ENCODE measurements at regions not wholly inside any gene's neighbourhood (a gene's known extent, or its start where the extent isn't known, plus 50 kb on each side); places are given as distances from the start of the nearest gene placed in this dataset.
"Not testable (repeated sequence)": the region's sequence is repeated elsewhere in the genome, so short reads cannot be mapped to it uniquely, and the experiment has no call there.

DNA sequence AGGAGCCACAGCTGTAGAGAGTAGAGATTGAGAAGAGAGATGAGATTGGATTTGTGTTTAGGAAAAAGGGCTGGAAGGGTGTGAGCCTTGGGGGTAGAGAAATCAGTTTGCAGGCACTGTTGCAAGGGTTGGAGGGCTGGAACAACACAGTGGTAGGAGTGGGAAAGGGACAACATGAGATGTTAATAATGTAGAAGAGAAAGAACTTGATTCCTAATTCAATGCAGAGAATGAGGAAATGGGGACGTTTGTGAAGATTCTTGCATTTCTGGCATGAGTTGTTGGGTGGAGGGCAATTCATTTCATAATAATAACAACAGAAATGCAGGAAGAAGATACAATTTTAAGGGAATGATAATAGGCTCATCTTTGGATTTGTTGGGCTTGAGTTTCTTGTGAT is 141.4 kb upstream of the TBX18 start:
- Histone ChIP-seq H3K9ac (ENCODE audit: low read depth, low read length) (no peak overlapping the region), H3K36me3 (ENCODE audit: insufficient read depth, low read length) (no peaks in the 10 kb centered on the region), H3K27ac (ENCODE audit: low read depth, low read length) (no peak overlapping the region), H3K4me3 (ENCODE audit: low read length) (no peak overlapping the region), H3K27me3 (ENCODE audit: insufficient read depth, low read length) (no peaks in the 10 kb centered on the region), H3K9me3 (ENCODE audit: insufficient read depth, low read depth, low read length) (no peaks in the 10 kb centered on the region), H3K4me1 (ENCODE audit: insufficient read depth, low read length) (peaks cover 3% of the 10 kb centered on the region)
- WGBS: 64% methylated on average over 1 of the region's 1 CpG

GRCh38 chr6:84902354-84902928 is 138.0 kb upstream of the TBX18 start:
- H3K27ac ChIP-seq (ENCODE audit: low read depth, low read length): no peak overlapping the region
- no peaks in the 10 kb centered on the region for H3K4me1 ChIP-seq (ENCODE audit: insufficient read depth, low read length)
- no peaks in the 10 kb centered on the region for H3K27me3 ChIP-seq (ENCODE audit: insufficient read depth, low read length)
- H3K9ac ChIP-seq (ENCODE audit: low read depth, low read length): no peak overlapping the region
- 92% methylated on average over 3 of the region's 3 CpGs for WGBS
- H3K36me3 ChIP-seq (ENCODE audit: insufficient read depth, low read length): no peaks in the 10 kb centered on the region
- no peak overlapping the region for H3K4me3 ChIP-seq (ENCODE audit: low read length)
- 0 out of 2 replicates have a peak, but pooled peaks cover 3% of the 10 kb centered on the region for H3K9me3 ChIP-seq (ENCODE audit: insufficient read depth, low read depth, low read length)

DNA sequence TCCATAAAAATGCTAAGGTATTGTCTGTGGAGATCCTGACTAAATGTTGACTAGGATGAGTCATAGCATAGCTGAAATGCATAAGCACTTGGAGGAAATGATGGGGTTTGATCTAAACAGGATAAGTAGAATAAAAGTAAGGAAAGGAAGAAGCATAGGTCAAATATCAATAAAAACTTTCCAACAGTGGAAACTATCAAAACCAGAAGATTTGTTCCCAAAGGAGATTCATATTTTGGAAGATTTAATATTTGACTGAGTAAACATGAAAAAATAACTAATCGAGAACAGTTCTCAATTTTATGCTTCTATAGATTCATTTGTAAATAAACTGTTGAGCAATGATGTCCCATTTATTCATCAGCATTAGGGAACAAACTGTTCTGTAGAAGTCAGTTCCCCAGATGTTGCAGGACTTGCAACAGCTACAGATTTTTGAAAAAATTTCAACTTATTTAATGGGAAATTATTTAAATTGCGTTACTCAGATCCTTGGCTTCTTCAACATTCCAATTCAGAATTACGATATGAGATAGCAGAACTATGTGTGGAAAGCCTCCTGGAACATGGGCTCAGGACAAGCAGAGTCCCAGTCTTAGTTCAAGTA is 133.7 kb upstream of the TBX18 start:
- H3K27me3 ChIP-seq (ENCODE audit: insufficient read depth, low read length): no peaks in the 10 kb centered on the region
- H3K4me1 ChIP-seq (ENCODE audit: insufficient read depth, low read length): no peaks in the 10 kb centered on the region
- no peaks in the 10 kb centered on the region for H3K36me3 ChIP-seq (ENCODE audit: insufficient read depth, low read length)
- H3K9me3 ChIP-seq (ENCODE audit: insufficient read depth, low read depth, low read length): 0 out of 2 replicates have a peak, but pooled peaks cover 3% of the 10 kb centered on the region
- H3K27ac ChIP-seq (ENCODE audit: low read depth, low read length): no peak overlapping the region
- no peak overlapping the region for H3K4me3 ChIP-seq (ENCODE audit: low read length)
- no peak overlapping the region for H3K9ac ChIP-seq (ENCODE audit: low read depth, low read length)
- 97% methylated on average over 2 of the region's 3 CpGs for WGBS

GRCh38 chr6:84897011-84897410 is 132.6 kb upstream of the TBX18 start:
- Histone ChIP-seq H3K4me1 (ENCODE audit: insufficient read depth, low read length) (no peaks in the 10 kb centered on the region), H3K27ac (ENCODE audit: low read depth, low read length) (no peak overlapping the region)

DNA sequence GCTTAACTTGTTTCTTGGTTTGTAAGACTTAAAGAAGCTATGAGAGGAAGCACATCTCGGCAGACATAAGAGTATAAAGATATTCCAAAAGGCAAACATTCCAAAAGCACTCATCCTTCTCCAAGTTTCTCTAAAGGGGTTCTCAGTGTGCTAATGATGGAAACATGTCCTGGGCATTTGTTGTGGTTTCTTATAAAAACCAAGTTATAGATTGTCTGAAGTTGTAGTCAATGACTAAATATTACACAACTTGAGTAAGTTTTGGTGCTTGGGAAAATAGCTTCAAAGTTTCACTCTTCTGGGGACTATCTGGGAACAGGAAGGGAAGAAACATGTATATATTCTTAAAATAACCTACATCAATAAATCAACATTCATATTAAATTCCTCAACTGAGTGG is 128.3 kb upstream of the TBX18 start:
- Histone ChIP-seq H3K27ac (ENCODE audit: low read depth, low read length) (no peak overlapping the region), H3K9ac (ENCODE audit: low read depth, low read length) (no peak overlapping the region), H3K4me3 (ENCODE audit: low read length) (no peak overlapping the region), H3K36me3 (ENCODE audit: insufficient read depth, low read length) (no peaks in the 10 kb centered on the region), H3K9me3 (ENCODE audit: insufficient read depth, low read depth, low read length) (no peaks in the 10 kb centered on the region), H3K4me1 (ENCODE audit: insufficient read depth, low read length) (no peaks in the 10 kb centered on the region), H3K27me3 (ENCODE audit: insufficient read depth, low read length) (no peaks in the 10 kb centered on the region)
- no CpG with 5 or more reads among the region's 1 CpG for WGBS

More at GRCh38 chr6:84897011-84897410, 132.6 kb upstream of the TBX18 start:
- no peaks in the 10 kb centered on the region for H3K36me3 ChIP-seq (ENCODE audit: insufficient read depth, low read length)
- 92% methylated on average over 1 of the region's 1 CpG for WGBS
- no peaks in the 10 kb centered on the region for H3K27me3 ChIP-seq (ENCODE audit: insufficient read depth, low read length)
- H3K4me3 ChIP-seq (ENCODE audit: low read length): no peak overlapping the region
- H3K9ac ChIP-seq (ENCODE audit: low read depth, low read length): no peak overlapping the region
- H3K9me3 ChIP-seq (ENCODE audit: insufficient read depth, low read depth, low read length): 0 out of 2 replicates have a peak, but pooled peaks cover 3% of the 10 kb centered on the region

DNA sequence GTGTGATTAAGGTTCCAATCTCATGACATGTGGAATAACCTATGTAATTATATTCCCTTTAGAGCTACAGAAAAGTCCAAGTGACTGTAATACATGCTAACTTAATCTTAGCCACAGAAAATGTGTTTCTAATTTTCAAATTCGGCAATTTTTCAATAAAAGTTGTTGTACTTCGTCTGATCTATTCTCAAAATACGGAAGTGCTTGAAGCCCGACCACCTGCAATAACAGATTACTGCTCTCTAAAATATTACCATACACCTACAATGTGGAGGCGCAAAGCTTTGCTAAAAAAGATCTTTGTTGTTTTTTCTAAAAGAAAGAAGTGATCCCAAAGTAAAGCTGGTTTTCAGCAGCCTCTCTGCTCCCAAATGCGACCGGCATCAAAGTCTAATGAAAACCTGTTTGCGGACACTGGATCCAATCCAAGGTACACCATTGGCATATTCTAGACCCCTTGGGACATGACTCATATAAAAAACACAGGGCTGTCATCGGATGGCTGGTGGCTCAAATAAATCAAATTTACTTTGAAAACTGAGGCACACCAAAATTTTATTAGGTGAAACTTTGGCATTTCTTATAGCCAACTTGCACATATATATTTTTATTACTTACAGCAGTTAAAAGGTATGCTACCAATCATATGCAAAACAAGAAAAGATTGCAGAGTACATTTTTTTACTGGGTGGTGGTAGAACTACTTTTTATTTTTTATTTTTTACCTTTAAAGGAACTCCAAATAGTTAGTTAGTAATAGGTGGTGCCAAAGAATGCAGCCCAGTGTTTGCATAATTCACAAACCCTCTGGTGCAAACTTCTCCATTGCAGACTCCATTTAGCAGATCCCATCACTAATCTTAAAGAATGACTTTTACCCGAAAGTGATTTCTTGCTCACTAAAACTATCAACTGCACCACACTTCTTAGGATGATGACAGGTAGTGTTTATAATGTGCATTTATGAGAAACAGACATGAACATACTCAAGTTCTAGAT is 118.7 kb upstream of the TBX18 start:
- no peak overlapping the region for H3K9ac ChIP-seq (ENCODE audit: low read depth, low read length)
- H3K4me1 ChIP-seq (ENCODE audit: insufficient read depth, low read length): no peaks in the 10 kb centered on the region
- H3K9me3 ChIP-seq (ENCODE audit: insufficient read depth, low read depth, low read length): no peaks in the 10 kb centered on the region
- no peak overlapping the region for H3K4me3 ChIP-seq (ENCODE audit: low read length)
- no peak overlapping the region for H3K27ac ChIP-seq (ENCODE audit: low read depth, low read length)
- no peaks in the 10 kb centered on the region for H3K36me3 ChIP-seq (ENCODE audit: insufficient read depth, low read length)
- WGBS: 94% methylated on average over 10 of the region's 10 CpGs
- H3K27me3 ChIP-seq (ENCODE audit: insufficient read depth, low read length): no peaks in the 10 kb centered on the region

- not testable (repeated sequence) for H3K36me3 ChIP-seq (ENCODE audit: insufficient read depth, low read length); H3K9ac ChIP-seq (ENCODE audit: low read depth, low read length); H3K4me1 ChIP-seq (ENCODE audit: insufficient read depth, low read length); H3K9me3 ChIP-seq (ENCODE audit: insufficient read depth, low read depth, low read length); H3K4me3 ChIP-seq (ENCODE audit: low read length); H3K27me3 ChIP-seq (ENCODE audit: insufficient read depth, low read length); H3K27ac ChIP-seq (ENCODE audit: low read depth, low read length)
Measured at GRCh38 chr6:84879385-84879784, 115.0 kb upstream of the TBX18 start.

DNA sequence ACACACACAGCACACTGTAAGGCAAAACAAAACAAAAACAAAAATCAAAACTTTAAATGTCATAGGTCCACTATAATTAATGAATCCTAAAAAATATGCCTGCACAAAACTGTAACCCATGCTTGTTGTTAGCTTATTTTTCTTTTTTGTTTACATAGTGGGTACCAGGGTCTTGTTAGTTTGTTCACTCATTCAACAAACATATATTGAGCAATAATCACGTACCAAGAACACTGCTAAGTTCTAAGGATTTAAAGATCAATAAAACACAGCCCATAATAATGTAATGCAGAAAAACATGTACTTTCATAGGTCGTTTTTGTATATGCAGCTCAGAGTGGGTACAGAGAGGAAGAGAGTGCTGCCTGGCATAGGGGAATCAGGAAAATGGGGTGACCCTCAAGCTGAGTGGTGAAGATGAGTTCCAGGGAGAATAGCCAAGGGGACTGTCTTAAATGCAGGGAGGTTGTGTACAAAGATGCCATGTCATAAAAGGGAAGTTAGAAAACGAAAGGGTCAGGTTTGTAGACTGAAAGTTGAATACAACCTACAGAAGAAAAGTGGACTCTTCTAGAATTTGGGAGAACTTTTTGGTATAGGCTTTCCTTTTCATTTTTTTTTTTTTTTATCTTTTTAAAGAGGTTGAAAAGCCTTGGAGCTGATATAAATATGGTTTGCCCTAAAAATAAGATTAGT is 113.3 kb upstream of the TBX18 start:
- Histone ChIP-seq H3K36me3 (ENCODE audit: insufficient read depth, low read length) (no peaks in the 10 kb centered on the region), H3K9ac (ENCODE audit: low read depth, low read length) (no peak overlapping the region), H3K4me1 (ENCODE audit: insufficient read depth, low read length) (no peaks in the 10 kb centered on the region), H3K27me3 (ENCODE audit: insufficient read depth, low read length) (no peaks in the 10 kb centered on the region), H3K9me3 (ENCODE audit: insufficient read depth, low read depth, low read length) (no peaks in the 10 kb centered on the region), H3K4me3 (ENCODE audit: low read length) (no peak overlapping the region), H3K27ac (ENCODE audit: low read depth, low read length) (no peak overlapping the region)
- 80% methylated on average over 3 of the region's 3 CpGs for WGBS

DNA sequence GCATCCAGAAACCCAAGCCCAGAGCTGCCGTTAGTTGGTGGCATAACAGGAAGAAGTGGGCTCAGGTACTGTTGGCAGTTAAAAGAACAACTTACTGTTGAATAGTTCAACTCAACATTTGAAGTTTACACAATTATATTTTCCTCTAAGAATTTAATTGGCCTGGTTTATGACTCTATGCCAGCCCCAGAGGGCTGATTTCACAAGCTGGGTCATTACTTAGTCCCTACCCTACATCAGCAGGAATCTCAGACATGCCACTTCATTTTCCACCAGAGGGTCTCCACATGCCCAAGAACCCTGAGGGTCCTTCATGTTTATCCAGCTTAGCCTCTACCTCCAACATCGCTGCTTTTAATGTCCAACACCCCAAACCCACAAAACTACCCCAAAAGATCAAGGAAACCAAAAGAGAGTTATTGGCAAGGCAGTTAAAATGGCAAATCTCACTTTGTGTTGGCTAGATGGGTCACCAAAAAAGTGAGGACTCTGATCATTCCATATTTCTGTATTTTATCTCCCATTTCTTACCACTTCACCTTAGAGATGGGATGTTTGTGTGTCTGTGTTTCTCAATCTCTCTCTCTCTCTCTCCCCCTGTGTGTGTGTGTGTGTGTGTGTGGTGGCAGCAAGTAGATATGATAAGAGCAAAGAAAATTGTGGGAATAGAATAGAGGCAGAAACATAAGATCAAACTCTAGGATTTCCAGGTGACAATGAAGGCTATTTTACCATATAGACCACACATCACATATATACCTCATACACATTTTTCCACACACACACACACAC is 112.5 kb upstream of the TBX18 start:
- Histone ChIP-seq H3K36me3 (ENCODE audit: insufficient read depth, low read length) (no peaks in the 10 kb centered on the region), H3K9ac (ENCODE audit: low read depth, low read length) (no peak overlapping the region), H3K4me3 (ENCODE audit: low read length) (no peak overlapping the region)

DNA sequence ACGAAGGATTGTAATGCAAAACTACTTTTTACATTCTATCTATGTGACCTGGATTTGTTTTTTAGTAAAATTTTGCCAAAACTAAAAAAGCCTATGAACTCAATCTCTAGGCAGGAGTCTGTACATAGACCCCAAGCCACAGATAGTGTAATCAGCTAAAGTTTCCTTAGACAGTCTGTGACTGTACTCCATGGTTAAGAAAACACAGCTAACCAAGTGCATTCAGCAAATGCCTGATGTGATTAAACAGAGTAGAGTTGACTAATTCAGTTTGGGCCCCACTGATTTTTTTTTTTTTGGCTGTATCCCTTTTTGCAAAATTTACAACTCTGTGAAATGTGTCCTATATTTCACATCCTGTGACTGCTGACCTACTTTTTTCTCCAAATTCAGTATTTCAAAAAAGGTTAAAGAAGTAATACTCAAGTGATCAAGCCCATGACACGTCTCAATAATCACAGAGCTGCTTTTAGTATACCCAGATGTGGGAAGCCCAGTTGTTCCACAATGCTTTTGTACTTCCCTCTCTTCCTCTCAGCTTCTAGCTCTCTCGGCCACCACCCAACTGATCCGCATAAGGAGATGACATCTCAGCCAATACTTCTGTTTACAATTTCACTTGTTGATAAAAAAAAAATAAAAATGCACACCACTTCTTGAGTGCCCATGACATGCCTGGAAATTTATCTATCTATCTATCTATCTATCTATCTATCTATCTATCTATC is 108.8 kb upstream of the TBX18 start:
- Histone ChIP-seq H3K4me3 (ENCODE audit: low read length) (no peak overlapping the region), H3K27me3 (ENCODE audit: insufficient read depth, low read length) (no peaks in the 10 kb centered on the region), H3K36me3 (ENCODE audit: insufficient read depth, low read length) (no peaks in the 10 kb centered on the region), H3K9me3 (ENCODE audit: insufficient read depth, low read depth, low read length) (no peaks in the 10 kb centered on the region), H3K27ac (ENCODE audit: low read depth, low read length) (no peak overlapping the region), H3K9ac (ENCODE audit: low read depth, low read length) (no peak overlapping the region), H3K4me1 (ENCODE audit: insufficient read depth, low read length) (no peaks in the 10 kb centered on the region)
- 94% methylated on average over 3 of the region's 4 CpGs for WGBS

More for the DNA sequence above, 112.5 kb upstream of the TBX18 start:
- H3K27me3 ChIP-seq (ENCODE audit: insufficient read depth, low read length): no peaks in the 10 kb centered on the region
- no peaks in the 10 kb centered on the region for H3K4me1 ChIP-seq (ENCODE audit: insufficient read depth, low read length)
- no peaks in the 10 kb centered on the region for H3K9me3 ChIP-seq (ENCODE audit: insufficient read depth, low read depth, low read length)
- H3K27ac ChIP-seq (ENCODE audit: low read depth, low read length): no peak overlapping the region
- 98% methylated on average over 2 of the region's 2 CpGs for WGBS

Data from HUES64 (cell line).